ENCODE measurements at regions not wholly inside any gene's neighbourhood (a gene's known extent, or its start where the extent isn't known, plus 50 kb on each side); places are given as distances from the start of the nearest gene placed in this dataset.

- peaks cover 0 to 2% (median 0%) of the 10 kb centered on the region in 3 donors for H3K36me3 Mint-ChIP-seq
- H3K4me1 Mint-ChIP-seq = no peaks in the 10 kb centered on the region
- POLR2A ChIA-PET = no interaction called here
Observed at GRCh38 chr4:181592221-181592745, 650.9 kb upstream of the TENM3 start.

GRCh38 chr4:181593703-181594102 is 649.5 kb upstream of the TENM3 start:
- H3K36me3 ChIP-seq (ENCODE audit: insufficient read depth, low read length) = no peaks in the 10 kb centered on the region
- H3K27ac ChIP-seq (ENCODE audit: low read depth, low read length) = no peak overlapping the region
- ChIA-PET POLR2A (no interaction called here), CTCF (no interaction called here)
- no peaks in the 10 kb centered on the region for H3K4me1 Mint-ChIP-seq
- no peak overlapping the region for H3K4me3 Mint-ChIP-seq
- H3K36me3 Mint-ChIP-seq = no peaks in the 10 kb centered on the region
- DNase-seq = no peak
- no peaks in the 10 kb centered on the region for H3K4me1 ChIP-seq (ENCODE audit: insufficient read depth, low read length)
- no peaks in the 10 kb centered on the region for H3K9me3 ChIP-seq (ENCODE audit: low read length)
- H3K4me3 ChIP-seq (ENCODE audit: low read length) = no peak overlapping the region
- no peaks in the 10 kb centered on the region for H3K27me3 ChIP-seq (ENCODE audit: insufficient read depth, low read length, poor library complexity, severe bottlenecking)
- no peak overlapping the region for H3K27ac Mint-ChIP-seq
- peaks cover 3 to 27% (median 6%) of the 10 kb centered on the region in 5 donors for H3K9me3 Mint-ChIP-seq
- no peaks in the 10 kb centered on the region for H3K27me3 Mint-ChIP-seq

More at GRCh38 chr4:181592221-181592745, 650.9 kb upstream of the TENM3 start:
- H3K9me3 Mint-ChIP-seq = peaks cover 3 to 23% (median 8%) of the 10 kb centered on the region in 5 donors
- H3K27ac Mint-ChIP-seq = no peak overlapping the region
- no peak for DNase-seq
- Histone ChIP-seq H3K4me1 (ENCODE audit: insufficient read depth, low read length) (no peaks in the 10 kb centered on the region), H3K9me3 (ENCODE audit: low read length) (no peaks in the 10 kb centered on the region), H3K36me3 (ENCODE audit: insufficient read depth, low read length) (no peaks in the 10 kb centered on the region), H3K27ac (ENCODE audit: low read depth, low read length) (no peak overlapping the region), H3K27me3 (ENCODE audit: insufficient read depth, low read length, poor library complexity, severe bottlenecking) (no peaks in the 10 kb centered on the region), H3K4me3 (ENCODE audit: low read length) (no peak overlapping the region)
- no peaks in the 10 kb centered on the region for H3K27me3 Mint-ChIP-seq
- CTCF ChIA-PET = no interaction called here
- H3K4me3 Mint-ChIP-seq = no peak overlapping the region

GRCh38 chr4:181594188-181594587 is 649.0 kb upstream of the TENM3 start:
- Histone ChIP-seq H3K9me3 (ENCODE audit: low read length) (no peaks in the 10 kb centered on the region), H3K4me1 (ENCODE audit: insufficient read depth, low read length) (no peaks in the 10 kb centered on the region), H3K36me3 (ENCODE audit: insufficient read depth, low read length) (no peaks in the 10 kb centered on the region), H3K27me3 (ENCODE audit: insufficient read depth, low read length, poor library complexity, severe bottlenecking) (no peaks in the 10 kb centered on the region), H3K27ac (ENCODE audit: low read depth, low read length) (no peak overlapping the region), H3K4me3 (ENCODE audit: low read length) (no peak overlapping the region)
- DNase-seq = no peak
- Mint-ChIP-seq H3K4me1 (no peaks in the 10 kb centered on the region), H3K4me3 (no peak overlapping the region), H3K36me3 (no peaks in the 10 kb centered on the region), H3K9me3 (peaks cover 3 to 27% (median 6%) of the 10 kb centered on the region in 5 donors), H3K27me3 (no peaks in the 10 kb centered on the region), H3K27ac (no peak overlapping the region)
- CTCF ChIA-PET = no interaction called here
- POLR2A ChIA-PET = no interaction called here

GRCh38 chr4:181595716-181596115 is 647.5 kb upstream of the TENM3 start:
- Mint-ChIP-seq H3K9me3 (peaks cover 3 to 27% (median 6%) of the 10 kb centered on the region in 5 donors), H3K4me1 (no peaks in the 10 kb centered on the region), H3K27me3 (no peaks in the 10 kb centered on the region), H3K4me3 (no peak overlapping the region), H3K36me3 (no peaks in the 10 kb centered on the region), H3K27ac (no peak overlapping the region)
- H3K27ac ChIP-seq (ENCODE audit: low read depth, low read length) = no peak overlapping the region
- CTCF ChIA-PET = no interaction called here
- no peaks in the 10 kb centered on the region for H3K27me3 ChIP-seq (ENCODE audit: insufficient read depth, low read length, poor library complexity, severe bottlenecking)
- DNase-seq = no peak
- H3K4me1 ChIP-seq (ENCODE audit: insufficient read depth, low read length) = no peaks in the 10 kb centered on the region
- no peaks in the 10 kb centered on the region for H3K9me3 ChIP-seq (ENCODE audit: low read length)
- no peak overlapping the region for H3K4me3 ChIP-seq (ENCODE audit: low read length)
- POLR2A ChIA-PET = no interaction called here
- H3K36me3 ChIP-seq (ENCODE audit: insufficient read depth, low read length) = no peaks in the 10 kb centered on the region

- Mint-ChIP-seq H3K27ac (no peak overlapping the region), H3K36me3 (no peaks in the 10 kb centered on the region), H3K4me1 (no peaks in the 10 kb centered on the region), H3K4me3 (no peak overlapping the region), H3K9me3 (peaks cover 3 to 27% (median 6%) of the 10 kb centered on the region in 5 donors), H3K27me3 (no peaks in the 10 kb centered on the region)
- ChIA-PET POLR2A (no interaction called here), CTCF (no interaction called here)
- H3K27ac ChIP-seq (ENCODE audit: low read depth, low read length) = no peak overlapping the region
- no peaks in the 10 kb centered on the region for H3K36me3 ChIP-seq (ENCODE audit: insufficient read depth, low read length)
- DNase-seq = no peak
- H3K4me3 ChIP-seq (ENCODE audit: low read length) = no peak overlapping the region
- H3K4me1 ChIP-seq (ENCODE audit: insufficient read depth, low read length) = no peaks in the 10 kb centered on the region
- no peaks in the 10 kb centered on the region for H3K9me3 ChIP-seq (ENCODE audit: low read length)
- H3K27me3 ChIP-seq (ENCODE audit: insufficient read depth, low read length, poor library complexity, severe bottlenecking) = no peaks in the 10 kb centered on the region
Observed at GRCh38 chr4:181597766-181598165, 645.4 kb upstream of the TENM3 start.

GRCh38 chr4:181599134-181599533 is 644.1 kb upstream of the TENM3 start:
- no peaks in the 10 kb centered on the region for H3K9me3 ChIP-seq (ENCODE audit: low read length)
- no peaks in the 10 kb centered on the region for H3K27me3 ChIP-seq (ENCODE audit: insufficient read depth, low read length, poor library complexity, severe bottlenecking)
- CTCF ChIA-PET = no interaction called here
- no peak for DNase-seq
- no peak overlapping the region for H3K4me3 Mint-ChIP-seq
- H3K36me3 ChIP-seq (ENCODE audit: insufficient read depth, low read length) = no peaks in the 10 kb centered on the region
- peaks cover 3 to 20% (median 8%) of the 10 kb centered on the region in 5 donors for H3K9me3 Mint-ChIP-seq
- POLR2A ChIA-PET = no interaction called here
- no peak overlapping the region for H3K27ac Mint-ChIP-seq
- H3K27me3 Mint-ChIP-seq = no peaks in the 10 kb centered on the region
- no peaks in the 10 kb centered on the region for H3K4me1 ChIP-seq (ENCODE audit: insufficient read depth, low read length)
- no peak overlapping the region for H3K4me3 ChIP-seq (ENCODE audit: low read length)
- no peaks in the 10 kb centered on the region for H3K36me3 Mint-ChIP-seq
- H3K4me1 Mint-ChIP-seq = no peaks in the 10 kb centered on the region
- H3K27ac ChIP-seq (ENCODE audit: low read depth, low read length) = no peak overlapping the region

- Histone ChIP-seq H3K9me3 (ENCODE audit: low read length) (no peaks in the 10 kb centered on the region), H3K27ac (ENCODE audit: low read depth, low read length) (no peak overlapping the region), H3K4me3 (ENCODE audit: low read length) (no peak overlapping the region), H3K36me3 (ENCODE audit: insufficient read depth, low read length) (no peaks in the 10 kb centered on the region), H3K27me3 (ENCODE audit: insufficient read depth, low read length, poor library complexity, severe bottlenecking) (no peaks in the 10 kb centered on the region), H3K4me1 (ENCODE audit: insufficient read depth, low read length) (no peaks in the 10 kb centered on the region)
- Mint-ChIP-seq H3K36me3 (no peaks in the 10 kb centered on the region), H3K27me3 (no peaks in the 10 kb centered on the region), H3K9me3 (peaks cover 0 to 12% (median 5%) of the 10 kb centered on the region in 5 donors), H3K4me1 (no peaks in the 10 kb centered on the region), H3K27ac (no peak overlapping the region), H3K4me3 (no peak overlapping the region)
- POLR2A ChIA-PET = no interaction called here
- CTCF ChIA-PET = no interaction called here
- no peak for DNase-seq
Observed at GRCh38 chr4:181601103-181601502, 642.1 kb upstream of the TENM3 start.

GRCh38 chr4:181604546-181604945 is 638.7 kb upstream of the TENM3 start:
- no peak overlapping the region for H3K27ac ChIP-seq (ENCODE audit: low read depth, low read length)
- no peaks in the 10 kb centered on the region for H3K36me3 ChIP-seq (ENCODE audit: insufficient read depth, low read length)
- H3K9me3 ChIP-seq (ENCODE audit: low read length) = no peaks in the 10 kb centered on the region
- no peaks in the 10 kb centered on the region for H3K27me3 ChIP-seq (ENCODE audit: insufficient read depth, low read length, poor library complexity, severe bottlenecking)
- H3K27me3 Mint-ChIP-seq = no peaks in the 10 kb centered on the region
- H3K4me3 ChIP-seq (ENCODE audit: low read length) = no peak overlapping the region
- H3K27ac Mint-ChIP-seq = no peak overlapping the region
- DNase-seq = no peak
- no peaks in the 10 kb centered on the region for H3K36me3 Mint-ChIP-seq
- H3K4me1 Mint-ChIP-seq = no peaks in the 10 kb centered on the region
- H3K4me1 ChIP-seq (ENCODE audit: insufficient read depth, low read length) = no peaks in the 10 kb centered on the region
- ChIA-PET CTCF (no interaction called here), POLR2A (no interaction called here)
- peaks cover 0 to 8% (median 6%) of the 10 kb centered on the region in 5 donors for H3K9me3 Mint-ChIP-seq
- no peak overlapping the region for H3K4me3 Mint-ChIP-seq

- Mint-ChIP-seq H3K9me3 (peaks cover 0 to 8% (median 6%) of the 10 kb centered on the region in 5 donors), H3K4me1 (no peaks in the 10 kb centered on the region), H3K27ac (no peak overlapping the region), H3K4me3 (no peak overlapping the region), H3K27me3 (no peaks in the 10 kb centered on the region), H3K36me3 (no peaks in the 10 kb centered on the region)
- Histone ChIP-seq H3K4me1 (ENCODE audit: insufficient read depth, low read length) (no peaks in the 10 kb centered on the region), H3K9me3 (ENCODE audit: low read length) (no peaks in the 10 kb centered on the region), H3K36me3 (ENCODE audit: insufficient read depth, low read length) (no peaks in the 10 kb centered on the region), H3K27me3 (ENCODE audit: insufficient read depth, low read length, poor library complexity, severe bottlenecking) (no peaks in the 10 kb centered on the region), H3K27ac (ENCODE audit: low read depth, low read length) (no peak overlapping the region), H3K4me3 (ENCODE audit: low read length) (no peak overlapping the region)
- CTCF ChIA-PET = no interaction called here
- POLR2A ChIA-PET = no interaction called here
- DNase-seq = no peak
Observed at GRCh38 chr4:181606300-181606699, 636.9 kb upstream of the TENM3 start.
